GM12865 (cell line): ENCODE measurements at regions not wholly inside any gene's neighbourhood (a gene's known extent, or its start where the extent isn't known, plus 50 kb on each side); places are given as distances from the start of the nearest gene placed in this dataset.

Experiments
- DNase-seq: peaks from one replicate; pipeline ENCODE4 v3.0.0; 2010; ENCODE audit warnings: low read depth
- H3K4me3 ChIP-seq: 2 replicates; pipeline ENCODE4 v1.5.1; 2011; ENCODE audit warnings: mild to moderate bottlenecking, low read depth, low read length, control low read depth
- CTCF ChIP-seq: IDR thresholded peaks from 2 replicates; pipeline ENCODE4 v1.5.1; 2011; ENCODE audit warnings: low read length, control low read depth, low read depth, inconsistent platforms; ENCODE audit not compliant: insufficient read depth; ENCODE audit errors: missing control alignments

- H3K4me3 ChIP-seq, result no peak overlapping the region
- no peak for TF ChIP-seq CTCF
These were observed 803.1 kb upstream of the RAB6C start for GRCh38 chr2:129176375-129176774.

GRCh38 chr2:129178356-129178755 is 801.1 kb upstream of the RAB6C start:
- TF ChIP-seq CTCF, result no peak
- H3K4me3 ChIP-seq, result no peak overlapping the region
- no peak for DNase-seq

More at GRCh38 chr2:129176375-129176774, 803.1 kb upstream of the RAB6C start:
- no peak for DNase-seq

- DNase-seq, result no peak
- no peak for TF ChIP-seq CTCF
- H3K4me3 ChIP-seq, result no peak overlapping the region
These were observed 800.3 kb upstream of the RAB6C start for GRCh38 chr2:129179199-129179598.

GRCh38 chr2:129180124-129180716 is 799.2 kb upstream of the RAB6C start:
- DNase-seq, result no peak
- no peak overlapping the region for H3K4me3 ChIP-seq
- TF ChIP-seq CTCF, result no peak

- no peak for TF ChIP-seq CTCF
- no peak for DNase-seq
- H3K4me3 ChIP-seq, result no peak overlapping the region
These were observed 798.0 kb upstream of the RAB6C start for GRCh38 chr2:129181433-129181832.

- TF ChIP-seq CTCF, result no peak
- no peak for DNase-seq
These were observed 797.5 kb upstream of the RAB6C start for GRCh38 chr2:129181963-129182362.

GRCh38 chr2:129187343-129187742 is 792.1 kb upstream of the RAB6C start:
- DNase-seq, result no peak
- no peak for TF ChIP-seq CTCF
- no peak overlapping the region for H3K4me3 ChIP-seq

More at GRCh38 chr2:129181963-129182362, 797.5 kb upstream of the RAB6C start:
- H3K4me3 ChIP-seq, result no peak overlapping the region
